Gastroesophageal sphincter (tissue), 3 donors: ENCODE measurements at regions not wholly inside any gene's neighbourhood (a gene's known extent, or its start where the extent isn't known, plus 50 kb on each side); places are given as distances from the start of the nearest gene placed in this dataset.

Source experiments
- POLR2A ChIP-seq, 2 donors: fragments of 450-650 bp; IDR thresholded peaks; one replicate each; pipeline ENCODE4 v1.6.1; 2017; ENCODE audit warnings: antibody characterized with exemption in 2 of 2, mild to moderate bottlenecking in 2 of 2, moderate library complexity in 1 of 2
- POLR2AphosphoS5 ChIP-seq: sonication (generic); formaldehyde crosslinking; IDR thresholded peaks from one replicate; pipeline ENCODE4 v1.6.1; 2017; ENCODE audit warnings: antibody characterized with exemption
- TF ChIP-seq, protein P1 (sequence below), 4 experiments: fragments of 200-600 bp in 2 of 4; fragments of 450-650 bp in 2 of 4; sonication (generic) in 1 of 4; IDR thresholded peaks; one replicate each; pipeline ENCODE4 v1.5.1; 2017 to 2019; ENCODE audit warnings: antibody characterized with exemption in 4 of 4, mild to moderate bottlenecking in 2 of 4, moderate library complexity in 2 of 4

DNA sequence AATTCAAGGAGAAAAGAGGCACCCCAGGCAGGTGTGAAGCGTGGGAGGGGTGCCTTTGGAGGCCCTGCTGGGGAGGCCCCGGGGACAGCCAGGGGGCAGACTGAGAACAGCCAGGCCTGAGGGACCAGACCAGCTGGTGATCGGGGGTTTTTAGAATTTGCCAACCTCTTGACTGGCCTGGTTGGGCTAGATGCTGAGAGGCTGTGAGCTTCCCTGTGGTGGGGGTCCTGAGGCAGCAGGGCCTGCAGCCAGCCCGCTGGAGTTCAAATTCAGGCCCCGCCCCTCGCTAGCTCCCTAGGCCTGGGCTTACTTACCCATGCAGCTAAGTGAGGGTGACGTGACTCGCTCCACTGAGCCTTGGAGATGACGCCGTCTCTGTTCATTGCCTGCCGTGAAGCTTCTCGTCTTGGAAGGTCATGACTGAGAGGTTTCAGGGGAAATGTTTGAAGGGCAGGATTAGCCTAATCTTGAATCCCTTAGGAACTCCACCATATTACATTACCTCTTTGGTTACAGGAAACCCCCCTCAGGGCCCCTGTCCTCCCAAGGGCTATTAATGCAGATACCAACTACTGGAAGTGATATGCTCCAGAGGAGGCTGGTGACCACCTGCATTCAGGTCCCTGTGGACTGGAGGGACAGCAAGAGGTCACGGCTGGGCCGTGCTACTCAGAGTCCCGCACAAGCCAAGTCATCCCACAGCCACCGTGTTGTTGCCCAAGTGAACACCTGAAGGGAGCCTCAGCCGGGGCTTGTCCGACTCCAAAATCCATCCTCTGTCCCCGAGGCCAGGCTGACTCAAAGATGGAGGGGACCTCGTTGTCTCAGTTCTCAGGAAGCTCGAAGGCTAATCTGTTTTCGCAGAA, 73.9 kb upstream of the DUSP22 start:
- no peak for TF ChIP-seq POLR2A (IDR thresholded peaks at IDR 0.05)
- TF ChIP-seq, protein P1, sequence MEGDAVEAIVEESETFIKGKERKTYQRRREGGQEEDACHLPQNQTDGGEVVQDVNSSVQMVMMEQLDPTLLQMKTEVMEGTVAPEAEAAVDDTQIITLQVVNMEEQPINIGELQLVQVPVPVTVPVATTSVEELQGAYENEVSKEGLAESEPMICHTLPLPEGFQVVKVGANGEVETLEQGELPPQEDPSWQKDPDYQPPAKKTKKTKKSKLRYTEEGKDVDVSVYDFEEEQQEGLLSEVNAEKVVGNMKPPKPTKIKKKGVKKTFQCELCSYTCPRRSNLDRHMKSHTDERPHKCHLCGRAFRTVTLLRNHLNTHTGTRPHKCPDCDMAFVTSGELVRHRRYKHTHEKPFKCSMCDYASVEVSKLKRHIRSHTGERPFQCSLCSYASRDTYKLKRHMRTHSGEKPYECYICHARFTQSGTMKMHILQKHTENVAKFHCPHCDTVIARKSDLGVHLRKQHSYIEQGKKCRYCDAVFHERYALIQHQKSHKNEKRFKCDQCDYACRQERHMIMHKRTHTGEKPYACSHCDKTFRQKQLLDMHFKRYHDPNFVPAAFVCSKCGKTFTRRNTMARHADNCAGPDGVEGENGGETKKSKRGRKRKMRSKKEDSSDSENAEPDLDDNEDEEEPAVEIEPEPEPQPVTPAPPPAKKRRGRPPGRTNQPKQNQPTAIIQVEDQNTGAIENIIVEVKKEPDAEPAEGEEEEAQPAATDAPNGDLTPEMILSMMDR (IDR thresholded peaks at IDR 0.05), result no peak
- no peak for TF ChIP-seq POLR2AphosphoS5
